ENCODE measurements at regions not wholly inside any gene's neighbourhood (a gene's known extent, or its start where the extent isn't known, plus 50 kb on each side); places are given as distances from the start of the nearest gene placed in this dataset.
"Not testable (repeated sequence)": the region's sequence is repeated elsewhere in the genome, so short reads cannot be mapped to it uniquely, and the experiment has no call there.

DNA sequence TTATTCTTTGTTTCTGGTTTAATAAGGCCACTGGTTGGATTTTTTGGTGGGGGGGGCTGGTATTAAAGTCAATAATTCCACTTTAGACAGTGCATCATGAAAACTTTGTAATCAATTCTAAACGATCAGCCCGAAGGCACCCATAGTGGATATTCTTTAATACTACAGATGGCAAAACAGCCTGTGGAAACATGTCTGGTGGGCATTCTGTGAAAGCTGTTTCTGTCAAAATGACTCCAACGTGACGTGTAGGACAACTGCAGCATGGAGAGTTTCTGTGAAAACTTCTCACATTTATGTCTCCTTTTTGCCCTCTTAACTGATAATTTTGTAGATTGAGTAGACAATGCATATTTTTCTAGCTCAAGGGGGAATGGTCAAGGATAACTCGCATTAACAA is 185.8 kb upstream of the FLRT2 start:
- no peak for DNase-seq (ENCODE audit: low read depth)

GRCh38 chr14:85344847-85345570 is 184.9 kb upstream of the FLRT2 start:
- no peak for DNase-seq (ENCODE audit: low read depth)

- DNase-seq (ENCODE audit: low read depth), result no peak
Measured at GRCh38 chr14:85350667-85351066, 179.3 kb upstream of the FLRT2 start.

DNA sequence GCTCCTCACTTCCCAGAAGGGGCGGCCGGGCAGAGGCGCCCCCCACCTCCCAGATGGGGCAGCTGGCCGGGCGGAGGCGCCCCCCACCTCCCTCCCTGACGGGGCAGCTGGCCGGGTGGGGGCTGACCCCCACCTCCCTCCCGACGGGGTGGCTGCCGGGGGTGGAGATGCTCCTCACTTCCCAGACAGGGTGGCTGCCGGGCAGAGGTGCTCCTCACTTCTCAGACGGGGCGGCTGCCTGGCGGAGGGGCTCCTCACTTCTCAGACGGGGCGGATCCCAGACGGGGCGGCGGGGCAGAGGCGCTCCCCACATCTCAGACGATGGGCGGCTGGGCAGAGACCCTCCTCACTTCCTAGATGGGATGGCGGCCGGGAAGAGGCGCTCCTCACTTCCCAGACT is 177.4 kb upstream of the FLRT2 start:
- not testable (repeated sequence) for DNase-seq (ENCODE audit: low read depth)

DNA sequence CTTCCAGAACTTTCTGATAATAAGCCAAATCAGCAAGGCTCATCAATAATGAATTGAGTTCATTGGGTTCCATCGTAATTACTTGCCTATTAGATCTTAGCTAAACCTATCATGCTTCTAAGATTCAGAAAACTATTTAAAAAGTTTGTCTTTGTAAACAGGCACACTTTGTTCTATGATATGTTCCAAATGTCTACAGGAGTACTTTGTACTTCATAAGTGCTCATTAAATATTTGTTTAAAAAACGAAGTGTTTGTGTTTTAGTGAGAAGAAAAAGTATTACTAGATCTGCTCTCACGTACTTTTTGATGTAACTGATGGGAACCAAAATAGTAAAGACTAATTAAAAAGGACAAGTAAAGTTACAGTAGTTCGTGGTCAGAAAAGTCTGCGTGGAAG is 172.8 kb upstream of the FLRT2 start:
- no peak for DNase-seq (ENCODE audit: low read depth)

- no peak for DNase-seq (ENCODE audit: low read depth)
Measured at GRCh38 chr14:85358136-85358785, 171.7 kb upstream of the FLRT2 start.

DNA sequence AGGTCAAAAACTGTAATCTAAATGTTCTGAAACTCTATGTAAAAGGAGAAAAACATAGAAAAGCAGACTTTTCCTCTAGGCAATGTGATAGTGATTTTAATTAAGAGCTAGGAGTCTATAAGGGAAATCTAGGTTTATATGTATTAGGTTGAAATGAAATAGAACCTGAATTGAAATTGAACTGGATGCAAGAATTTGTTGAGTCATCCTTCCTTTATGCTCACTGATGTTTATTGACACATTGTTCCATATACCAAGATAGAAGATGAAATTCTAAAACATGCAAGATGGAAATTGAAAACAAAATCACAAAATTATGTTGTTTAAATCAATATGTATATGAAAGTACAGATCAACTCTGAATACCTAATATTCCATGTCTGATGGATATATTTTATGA is 170.4 kb upstream of the FLRT2 start:
- no peak for DNase-seq (ENCODE audit: low read depth)

GRCh38 chr14:85363358-85363757 is 166.6 kb upstream of the FLRT2 start:
- no peak for DNase-seq (ENCODE audit: low read depth)

- DNase-seq (ENCODE audit: low read depth), result no peak
Measured at GRCh38 chr14:85366226-85366625, 163.7 kb upstream of the FLRT2 start.

GRCh38 chr14:85380881-85381280 is 149.1 kb upstream of the FLRT2 start:
- DNase-seq (ENCODE audit: low read depth), result no peak

DNA sequence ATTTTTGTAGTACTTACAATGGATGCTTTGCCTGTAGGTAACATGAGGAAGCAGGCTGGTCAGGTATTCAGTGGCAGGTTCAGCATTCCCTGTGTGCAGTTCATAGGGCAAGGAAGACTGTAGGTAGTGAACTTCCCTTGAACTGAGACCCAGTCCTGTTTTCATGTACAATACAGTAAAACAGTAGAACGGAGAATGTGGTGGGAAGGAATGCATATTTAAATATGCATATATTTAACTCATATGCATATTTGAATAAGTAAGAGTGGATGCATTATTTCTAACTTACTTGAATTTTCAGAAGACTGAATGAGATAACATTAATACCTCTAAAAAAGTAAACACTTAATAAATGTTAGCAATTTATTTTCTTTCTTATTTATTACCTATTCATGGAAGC is 147.6 kb upstream of the FLRT2 start:
- DNase-seq (ENCODE audit: low read depth), result no peak

GRCh38 chr14:85387181-85387580 is 142.8 kb upstream of the FLRT2 start:
- DNase-seq (ENCODE audit: low read depth), result no peak

DNA sequence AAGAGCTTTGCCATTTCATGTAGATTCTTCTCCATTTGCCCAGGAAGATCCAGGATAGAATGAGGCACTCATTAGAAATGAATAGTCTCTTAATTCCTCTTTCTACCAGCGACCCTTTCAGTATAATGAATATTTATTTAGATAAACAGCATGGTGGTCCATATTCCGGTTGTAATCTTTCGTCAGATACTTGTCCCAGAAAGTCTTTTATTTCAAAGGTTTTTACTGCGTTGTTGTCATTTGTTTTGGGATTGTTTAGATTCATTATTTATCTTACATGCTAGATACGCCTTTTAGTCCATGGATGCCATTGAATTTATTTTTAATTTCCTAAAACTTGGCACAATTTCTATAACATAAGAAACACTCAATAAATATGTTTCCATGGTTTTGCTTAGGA is 139.7 kb upstream of the FLRT2 start:
- DNase-seq (ENCODE audit: low read depth), result no peak

DNA sequence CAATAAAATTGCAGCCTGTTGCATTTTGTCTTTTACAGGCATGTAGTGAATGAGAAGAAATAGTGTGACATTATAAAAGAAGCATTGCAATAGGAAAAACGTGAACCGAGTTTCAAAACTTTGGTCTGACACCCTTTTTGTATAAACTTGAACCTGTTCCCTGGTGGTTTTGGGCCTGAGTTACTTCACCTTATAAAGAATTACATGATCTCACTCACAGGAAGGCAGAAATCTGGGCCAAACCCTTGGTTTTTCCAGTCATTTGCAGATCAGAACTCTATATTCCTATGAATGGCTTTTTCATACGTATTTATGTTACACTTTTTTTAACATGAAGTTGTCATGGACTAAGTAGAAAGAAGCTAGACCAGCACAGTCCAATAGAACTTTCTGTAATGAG is 138.5 kb upstream of the FLRT2 start:
- no peak for DNase-seq (ENCODE audit: low read depth)

DNA sequence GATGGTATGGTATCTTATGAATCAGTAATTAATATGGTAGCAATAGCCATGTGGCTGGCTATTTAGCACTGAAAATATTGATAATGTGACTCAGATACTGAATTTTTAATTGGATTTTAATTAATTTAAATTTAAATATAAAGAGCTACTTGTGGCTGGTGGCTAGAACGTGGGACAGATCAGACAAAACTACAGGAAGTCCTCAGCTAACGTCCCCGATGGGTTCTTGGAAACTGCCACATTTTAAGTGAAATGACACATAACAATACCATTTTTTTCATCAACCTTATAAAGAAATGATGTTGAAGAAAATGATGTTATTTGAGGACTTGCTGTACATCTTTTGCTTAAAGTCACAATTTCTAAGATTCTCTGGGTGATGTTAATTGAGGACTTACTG is 138.1 kb upstream of the FLRT2 start:
- DNase-seq (ENCODE audit: low read depth), result no peak

- no peak for DNase-seq (ENCODE audit: low read depth)
Measured at GRCh38 chr14:85399186-85399585, 130.8 kb upstream of the FLRT2 start.

DNA sequence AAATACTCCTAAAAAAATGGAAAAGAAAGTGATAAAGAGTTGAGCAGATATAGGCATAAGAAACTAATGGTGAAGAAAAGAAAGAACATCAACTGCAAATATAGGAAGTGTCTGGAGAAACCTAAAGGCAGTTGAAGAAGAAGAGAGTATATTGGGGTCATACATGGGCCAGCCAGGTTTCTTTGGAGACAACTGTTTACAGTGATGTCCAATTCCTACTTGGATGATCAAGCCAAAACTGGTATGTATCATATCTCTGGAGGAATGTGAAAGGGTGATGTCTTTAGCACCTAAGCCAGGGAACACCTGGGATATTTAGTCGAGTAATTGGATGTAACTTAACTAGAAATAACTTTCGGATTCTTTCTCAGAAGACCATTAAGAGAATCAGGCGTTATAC is 129.3 kb upstream of the FLRT2 start:
- DNase-seq (ENCODE audit: low read depth), result no peak

DNA sequence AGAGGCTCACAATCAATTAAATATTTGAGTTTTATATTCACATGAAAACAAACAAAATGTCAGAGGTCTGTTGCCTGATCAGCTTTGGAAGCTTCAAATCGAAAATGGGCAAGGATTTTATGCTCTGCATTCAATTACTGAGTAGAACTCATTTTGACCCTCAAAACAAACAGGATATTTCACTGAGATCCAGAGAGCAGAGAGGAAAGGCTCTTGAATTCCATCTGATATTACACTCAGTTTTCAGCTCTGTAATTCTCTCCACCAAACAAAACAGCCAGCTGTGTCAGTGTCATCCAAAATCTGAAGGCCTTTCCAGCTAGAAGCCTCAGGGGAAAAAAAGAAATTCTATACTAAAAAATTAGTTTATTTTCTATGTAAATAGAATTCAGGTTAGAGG is 128.6 kb upstream of the FLRT2 start:
- DNase-seq (ENCODE audit: low read depth), result no peak

DNA sequence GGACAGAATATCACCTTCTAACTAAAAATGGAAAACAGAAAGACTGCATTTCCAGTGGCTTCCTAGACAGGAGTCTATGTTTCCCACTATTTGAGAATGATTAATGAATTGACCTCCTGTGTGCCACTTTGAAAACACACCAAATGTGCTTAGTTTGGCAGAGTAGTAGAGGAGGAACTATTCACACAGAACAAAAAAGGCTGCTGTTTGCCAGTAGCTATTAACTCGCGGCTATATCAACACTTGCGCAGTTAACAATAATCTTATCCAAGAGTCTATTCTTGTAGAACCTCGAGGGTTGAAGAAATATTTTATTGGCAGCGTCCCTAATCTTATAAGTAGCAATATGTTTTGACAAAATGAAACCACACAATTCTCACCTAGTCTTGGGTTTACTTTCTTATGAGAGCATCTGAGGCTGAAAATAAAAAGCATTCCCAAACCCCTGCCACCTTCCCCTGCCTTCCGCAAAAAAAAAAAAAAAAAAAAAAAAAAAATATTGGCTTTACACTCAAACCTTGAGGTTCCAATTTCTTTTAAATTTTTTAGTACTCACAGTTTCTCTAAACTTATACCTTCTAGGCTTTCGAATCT is 127.3 kb upstream of the FLRT2 start:
- no peak for DNase-seq (ENCODE audit: low read depth)

DNA sequence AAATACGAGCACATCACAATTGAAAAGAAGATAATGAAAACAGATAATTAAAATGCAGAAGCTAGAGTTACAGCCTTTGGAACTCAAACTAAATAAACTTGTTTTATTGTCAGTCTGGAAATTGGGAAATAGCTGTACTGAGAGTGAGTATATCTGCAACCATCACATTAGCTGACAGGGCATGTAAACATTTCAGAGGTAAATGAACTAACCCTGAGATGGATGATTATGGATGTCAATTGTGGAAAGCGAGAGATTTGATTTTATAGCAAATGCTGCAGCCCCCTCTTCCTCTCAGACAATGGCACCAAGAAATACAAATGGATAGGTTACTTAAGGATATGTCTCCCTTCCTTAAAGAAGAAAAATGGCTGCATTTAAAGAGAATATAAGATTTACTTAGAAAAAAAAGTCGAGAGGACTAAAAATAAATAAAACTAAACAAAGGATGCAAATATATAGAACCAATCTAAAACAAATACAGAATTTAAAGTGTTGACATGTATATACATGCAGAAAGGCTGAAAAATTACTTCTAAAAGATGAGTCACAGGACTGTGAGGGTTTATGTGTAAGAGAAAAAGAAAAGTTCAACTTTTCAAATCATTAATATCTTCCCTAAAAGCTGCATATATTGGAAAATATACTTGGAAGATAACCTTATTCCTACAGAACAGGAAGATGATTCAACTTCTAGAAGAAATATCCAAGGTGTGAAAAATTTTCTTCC is 120.3 kb upstream of the FLRT2 start:
- no peak for DNase-seq (ENCODE audit: low read depth)

DNA sequence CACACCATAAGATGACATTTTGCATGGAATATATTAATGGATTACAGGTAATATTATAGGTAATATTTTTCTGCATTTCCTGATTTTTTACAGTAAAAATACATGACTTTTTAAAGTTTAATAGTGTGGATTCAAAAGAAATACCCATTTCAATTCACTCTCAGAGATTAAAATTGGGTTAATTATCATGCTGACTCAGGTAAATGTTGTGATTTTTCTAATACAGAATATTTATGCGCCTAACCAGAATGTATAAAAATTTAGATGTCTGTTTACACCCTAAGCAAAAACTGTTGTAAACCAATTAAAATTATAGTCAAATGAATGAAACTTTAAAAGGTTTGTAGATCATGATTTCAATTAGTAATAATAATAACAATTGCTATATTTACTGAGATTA is 117.2 kb upstream of the FLRT2 start:
- DNase-seq (ENCODE audit: low read depth), result no peak

DNA sequence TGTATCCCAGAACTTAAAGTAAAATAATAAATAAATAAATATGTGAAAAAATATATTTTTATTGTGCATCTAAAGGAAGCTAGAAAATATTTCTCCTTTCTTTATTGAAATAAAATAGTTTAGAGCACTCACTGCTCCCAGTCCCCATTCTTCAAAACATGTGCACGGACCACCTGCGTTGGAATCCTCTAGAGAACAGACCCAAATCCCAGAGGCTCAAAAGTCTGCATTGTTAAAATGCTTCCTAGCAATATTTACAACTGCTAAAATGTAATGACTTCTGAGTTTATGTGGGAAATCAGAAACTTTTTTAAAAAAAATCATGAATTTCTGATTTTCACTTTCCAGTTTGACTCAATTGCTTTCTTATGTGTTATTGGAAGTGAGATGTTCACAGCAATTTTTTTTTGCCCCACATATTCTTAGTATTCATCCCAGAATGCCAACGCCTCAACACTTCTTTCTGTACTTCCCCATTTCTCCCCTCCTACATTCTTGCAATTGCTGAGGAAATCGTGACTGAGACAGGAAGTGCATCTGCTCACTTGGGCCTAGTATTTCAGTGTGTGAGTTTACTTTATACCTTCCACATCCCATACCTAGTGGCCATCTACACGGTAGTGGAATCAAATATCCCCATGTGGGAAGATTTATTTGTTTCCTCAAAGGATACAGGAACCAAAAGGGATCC is 116.0 kb upstream of the FLRT2 start:
- DNase-seq (ENCODE audit: low read depth), result no peak

All from M059J (cell line).